ENCODE measurements at regions not wholly inside any gene's neighbourhood (a gene's known extent, or its start where the extent isn't known, plus 50 kb on each side); places are given as distances from the start of the nearest gene placed in this dataset.

GRCh38 chr2:12666445-12666844 is 50.3 kb upstream of the TRIB2 start:
- TF ChIP-seq CTCF (IDR thresholded peaks at IDR 0.05; ENCODE audit: low read depth, low read length) = no peak
- no peak for TF ChIP-seq POLR2A (IDR thresholded peaks at IDR 0.05; ENCODE audit: extremely low read depth, insufficient read length)
- no peak for TF ChIP-seq MAX (IDR thresholded peaks at IDR 0.05; ENCODE audit: low read depth, low read length)
- no peak for TF ChIP-seq MYC (IDR thresholded peaks at IDR 0.05; ENCODE audit: low read depth, low read length)
